Smooth muscle cell (in vitro differentiated cells): ENCODE measurements at regions not wholly inside any gene's neighbourhood (a gene's known extent, or its start where the extent isn't known, plus 50 kb on each side); places are given as distances from the start of the nearest gene placed in this dataset.

Source experiments
- DNase-seq: peaks from one replicate; lab custom pipeline; 2025; ENCODE audit not compliant: unreplicated experiment; lab: John Stamatoyannopoulos, UW
- H2AFZ ChIP-seq: fragments of 200-600 bp; sonication (generic); 2 replicates; pipeline ENCODE4 v1.6.0; 2016; ENCODE audit warnings: antibody characterized with exemption, low read depth, mild to moderate bottlenecking
- H3F3A ChIP-seq: fragments of 200-600 bp; sonication (generic); 2 replicates; pipeline ENCODE4 v1.6.0; 2017; ENCODE audit warnings: antibody characterized with exemption, low read depth
- H3K27ac ChIP-seq: fragments of 200-600 bp; sonication (generic); 2 replicates; pipeline ENCODE4 v1.5.1; 2016; ENCODE audit warnings: low read depth, mild to moderate bottlenecking
- H3K27me3 ChIP-seq: fragments of 200-600 bp; sonication (generic); 2 replicates; pipeline ENCODE4 v1.6.1; 2016; ENCODE audit warnings: low read depth, mild to moderate bottlenecking
- H3K36me3 ChIP-seq: fragments of 200-600 bp; sonication (generic); 2 replicates; pipeline ENCODE4 v1.5.1; 2016; ENCODE audit warnings: low read depth
- H3K4me1 ChIP-seq: fragments of 200-600 bp; sonication (generic); 2 replicates; pipeline ENCODE4 v1.5.1; 2016; ENCODE audit warnings: low read depth
- H3K4me2 ChIP-seq: fragments of 200-600 bp; sonication (generic); 2 replicates; pipeline ENCODE4 v1.6.0; 2016; ENCODE audit warnings: mild to moderate bottlenecking
- H3K4me3 ChIP-seq: fragments of 200-600 bp; sonication (generic); 2 replicates; pipeline ENCODE4 v1.5.1; 2016; ENCODE audit warnings: mild to moderate bottlenecking
- H3K79me2 ChIP-seq: fragments of 200-600 bp; sonication (generic); 2 replicates; pipeline ENCODE4 v1.6.0; 2016; ENCODE audit warnings: low read depth, mild to moderate bottlenecking
- H3K9ac ChIP-seq: fragments of 200-600 bp; sonication (generic); 2 replicates; pipeline ENCODE4 v1.6.0; 2016; ENCODE audit warnings: low read depth
- H3K9me3 ChIP-seq: fragments of 200-600 bp; sonication (generic); replicated peaks from 2 replicates; pipeline ENCODE4 v1.5.1; 2016; ENCODE audit warnings: low read depth
- H4K20me1 ChIP-seq: fragments of 200-600 bp; sonication (generic); 2 replicates; pipeline ENCODE4 v1.6.0; 2016; ENCODE audit warnings: low read depth
- CTCF ChIP-seq: fragments of 200-600 bp; sonication (generic); IDR thresholded peaks from 2 replicates; pipeline ENCODE4 v1.5.1; 2017; ENCODE audit warnings: borderline replicate concordance, mild to moderate bottlenecking, antibody characterized with exemption; ENCODE audit not compliant: insufficient read depth, poor library complexity, severe bottlenecking
- WGBS: methylation state at CpG from one replicate; pipeline ENCODE4 v1.1.7; 2016; ENCODE audit warnings: low lambda C conversion rate; 5-methylcytosine and 5-hydroxymethylcytosine counted together

GRCh38 chr2:221245045-221245444, 327.1 kb downstream of the EPHA4 start:
- Histone ChIP-seq H4K20me1 (no peaks in the 10 kb centered on the region), H3K9ac (no peak overlapping the region), H3K27ac (no peak overlapping the region), H3F3A (no peaks in the 10 kb centered on the region), H3K4me3 (no peak overlapping the region), H3K4me1 (no peaks in the 10 kb centered on the region), H3K9me3 (no peaks in the 10 kb centered on the region), H2AFZ (peak overlapping the region; percentile 21), H3K79me2 (no peaks in the 10 kb centered on the region), H3K36me3 (no peaks in the 10 kb centered on the region), H3K27me3 (no peaks in the 10 kb centered on the region), H3K4me2 (no peak overlapping the region)
- 68% methylated on average over 3 of the region's 3 CpGs for WGBS
- no peak for DNase-seq
- TF ChIP-seq CTCF = no peak

- Histone ChIP-seq H3K27me3 (no peaks in the 10 kb centered on the region), H3K4me2 (no peak overlapping the region), H3K27ac (no peak overlapping the region), H3F3A (no peaks in the 10 kb centered on the region), H3K79me2 (no peaks in the 10 kb centered on the region), H3K9ac (no peak overlapping the region), H3K4me3 (no peak overlapping the region), H2AFZ (no peak overlapping the region), H3K9me3 (no peaks in the 10 kb centered on the region), H3K4me1 (no peaks in the 10 kb centered on the region), H4K20me1 (no peaks in the 10 kb centered on the region), H3K36me3 (no peaks in the 10 kb centered on the region)
- no peak for TF ChIP-seq CTCF
- WGBS = 90% methylated on average over 2 of the region's 2 CpGs
- no peak for DNase-seq
These were observed 326.3 kb downstream of the EPHA4 start for GRCh38 chr2:221245772-221246171.

- H3F3A ChIP-seq = no peaks in the 10 kb centered on the region
- H3K9me3 ChIP-seq = no peaks in the 10 kb centered on the region
- H3K79me2 ChIP-seq = no peaks in the 10 kb centered on the region
- H3K27me3 ChIP-seq = no peaks in the 10 kb centered on the region
- H3K4me3 ChIP-seq = no peak overlapping the region
- no peak overlapping the region for H2AFZ ChIP-seq
- H3K27ac ChIP-seq = no peak overlapping the region
- H3K36me3 ChIP-seq = no peaks in the 10 kb centered on the region
- no peaks in the 10 kb centered on the region for H3K4me1 ChIP-seq
- H3K4me2 ChIP-seq = no peak overlapping the region
- TF ChIP-seq CTCF = no peak
- H4K20me1 ChIP-seq = no peaks in the 10 kb centered on the region
- no peak for DNase-seq
- H3K9ac ChIP-seq = no peak overlapping the region
- WGBS = 42% methylated on average over 4 of the region's 4 CpGs
These were observed 317.8 kb downstream of the EPHA4 start for GRCh38 chr2:221254299-221254698.

GRCh38 chr2:221255862-221256261, 316.2 kb downstream of the EPHA4 start:
- Histone ChIP-seq H4K20me1 (no peaks in the 10 kb centered on the region), H3K9ac (no peak overlapping the region), H3K79me2 (no peaks in the 10 kb centered on the region), H3K4me2 (no peak overlapping the region), H3K27ac (no peak overlapping the region), H3K4me1 (no peaks in the 10 kb centered on the region), H3K36me3 (no peaks in the 10 kb centered on the region), H2AFZ (peak overlapping the region; percentile 7), H3K4me3 (no peak overlapping the region), H3F3A (no peaks in the 10 kb centered on the region), H3K9me3 (no peaks in the 10 kb centered on the region), H3K27me3 (no peaks in the 10 kb centered on the region)
- no peak for DNase-seq
- WGBS = 62% methylated on average over 5 of the region's 5 CpGs
- no peak for TF ChIP-seq CTCF
